Ascending aorta (tissue), 2 donors: ENCODE measurements at regions not wholly inside any gene's neighbourhood (a gene's known extent, or its start where the extent isn't known, plus 50 kb on each side); places are given as distances from the start of the nearest gene placed in this dataset.

Source experiments
- DNase-seq, 2 donors: peaks; one replicate each; pipeline ENCODE4 v3.0.0-alpha.2; 2019; ENCODE audit warnings: low spot score in 2 of 2
- H3K27ac ChIP-seq, 2 donors: fragments of 200-600 bp; sonication (generic); one replicate each; pipeline ENCODE4 v1.5.1; 2016 to 2017; ENCODE audit warnings: mild to moderate bottlenecking in 1 of 2
- H3K27me3 ChIP-seq: fragments of 200-600 bp; sonication (generic); one replicate; pipeline ENCODE4 v1.5.1; 2017
- H3K36me3 ChIP-seq, 2 donors: fragments of 200-600 bp; sonication (generic); one replicate each; pipeline ENCODE4 v1.5.1; 2016
- H3K4me1 ChIP-seq, 2 donors: fragments of 200-600 bp; sonication (generic); one replicate each; pipeline ENCODE4 v1.5.1; 2016 to 2017; ENCODE audit warnings: mild to moderate bottlenecking in 1 of 2
- H3K4me3 ChIP-seq, 2 donors: fragments of 200-600 bp; sonication (generic); one replicate each; pipeline ENCODE4 v1.5.1; 2016 to 2017; ENCODE audit warnings: mild to moderate bottlenecking in 1 of 2
- H3K9me3 ChIP-seq, 2 donors: fragments of 200-600 bp; sonication (generic); one replicate each; pipeline ENCODE4 v1.5.1; 2016
- intact Hi-C: fragments of 100-400 bp; cut with DNase I; formaldehyde crosslinking; loops from one replicate; pipeline ENCODE4 v1.15.1; 2023
- TF ChIP-seq, protein P1 (sequence below), 3 experiments: fragments of 200-600 bp in 2 of 3; fragments of 450-650 bp in 1 of 3; sonication (generic) in 2 of 3; IDR thresholded peaks; one replicate each; pipeline ENCODE4 v1.5.1; 2016 to 2019; ENCODE audit warnings: antibody characterized with exemption in 3 of 3, mild to moderate bottlenecking in 1 of 3, moderate library complexity in 1 of 3

DNA sequence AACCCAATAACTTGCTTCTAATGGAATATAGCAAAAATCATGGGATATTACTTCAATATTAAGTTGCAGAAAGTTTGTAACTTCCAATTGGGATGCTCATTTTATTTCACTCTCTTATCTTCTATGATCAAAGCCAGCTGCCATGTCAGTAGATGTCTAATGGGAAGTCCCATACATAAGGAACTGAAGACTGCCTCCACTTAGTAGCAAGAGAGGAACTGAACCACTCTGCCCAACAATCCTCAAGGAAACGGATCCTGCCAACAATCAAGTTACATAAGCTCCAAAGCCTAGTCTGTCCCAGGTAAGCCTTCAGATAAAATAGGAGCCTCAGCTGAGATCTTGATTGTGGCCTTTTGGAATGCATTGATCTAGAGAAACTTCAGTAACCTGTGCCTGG, 431.5 kb upstream of the PCDH15 start:
- Histone ChIP-seq H3K4me3 (no peak overlapping the region), H3K4me1 (no peaks in the 10 kb centered on the region), H3K9me3 (no peaks in the 10 kb centered on the region), H3K27ac (no peak overlapping the region), H3K36me3 (no peaks in the 10 kb centered on the region), H3K27me3 (no peaks in the 10 kb centered on the region)
- TF ChIP-seq, protein P1, sequence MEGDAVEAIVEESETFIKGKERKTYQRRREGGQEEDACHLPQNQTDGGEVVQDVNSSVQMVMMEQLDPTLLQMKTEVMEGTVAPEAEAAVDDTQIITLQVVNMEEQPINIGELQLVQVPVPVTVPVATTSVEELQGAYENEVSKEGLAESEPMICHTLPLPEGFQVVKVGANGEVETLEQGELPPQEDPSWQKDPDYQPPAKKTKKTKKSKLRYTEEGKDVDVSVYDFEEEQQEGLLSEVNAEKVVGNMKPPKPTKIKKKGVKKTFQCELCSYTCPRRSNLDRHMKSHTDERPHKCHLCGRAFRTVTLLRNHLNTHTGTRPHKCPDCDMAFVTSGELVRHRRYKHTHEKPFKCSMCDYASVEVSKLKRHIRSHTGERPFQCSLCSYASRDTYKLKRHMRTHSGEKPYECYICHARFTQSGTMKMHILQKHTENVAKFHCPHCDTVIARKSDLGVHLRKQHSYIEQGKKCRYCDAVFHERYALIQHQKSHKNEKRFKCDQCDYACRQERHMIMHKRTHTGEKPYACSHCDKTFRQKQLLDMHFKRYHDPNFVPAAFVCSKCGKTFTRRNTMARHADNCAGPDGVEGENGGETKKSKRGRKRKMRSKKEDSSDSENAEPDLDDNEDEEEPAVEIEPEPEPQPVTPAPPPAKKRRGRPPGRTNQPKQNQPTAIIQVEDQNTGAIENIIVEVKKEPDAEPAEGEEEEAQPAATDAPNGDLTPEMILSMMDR (IDR thresholded peaks at IDR 0.05): no peak
- intact Hi-C loops: no loop called here
- DNase-seq: no peak

DNA sequence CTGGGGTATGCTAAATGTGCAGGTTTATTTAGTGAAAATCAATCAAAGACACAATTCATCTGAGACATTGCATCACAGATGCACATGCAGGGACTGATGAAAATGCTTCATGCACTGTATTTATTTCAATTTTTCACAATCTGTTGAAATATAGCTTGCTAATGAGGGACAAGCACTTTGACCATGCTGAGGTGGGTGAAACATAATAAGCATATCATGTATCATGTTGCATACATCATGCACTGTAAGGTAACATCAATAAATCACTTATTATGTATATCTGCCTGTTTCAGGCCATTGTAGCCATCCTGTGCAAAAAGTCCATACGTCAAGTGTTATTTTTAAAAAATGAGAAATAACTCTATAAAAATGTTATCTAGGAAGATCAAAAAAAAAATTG, 426.9 kb upstream of the PCDH15 start:
- Histone ChIP-seq H3K27ac (no peak overlapping the region), H3K4me1 (no peaks in the 10 kb centered on the region), H3K27me3 (no peaks in the 10 kb centered on the region), H3K9me3 (no peaks in the 10 kb centered on the region), H3K4me3 (no peak overlapping the region), H3K36me3 (no peaks in the 10 kb centered on the region)
- no peak for DNase-seq
- TF ChIP-seq, protein P1 (IDR thresholded peaks at IDR 0.05): no peak
- intact Hi-C loops: no loop called here

DNA sequence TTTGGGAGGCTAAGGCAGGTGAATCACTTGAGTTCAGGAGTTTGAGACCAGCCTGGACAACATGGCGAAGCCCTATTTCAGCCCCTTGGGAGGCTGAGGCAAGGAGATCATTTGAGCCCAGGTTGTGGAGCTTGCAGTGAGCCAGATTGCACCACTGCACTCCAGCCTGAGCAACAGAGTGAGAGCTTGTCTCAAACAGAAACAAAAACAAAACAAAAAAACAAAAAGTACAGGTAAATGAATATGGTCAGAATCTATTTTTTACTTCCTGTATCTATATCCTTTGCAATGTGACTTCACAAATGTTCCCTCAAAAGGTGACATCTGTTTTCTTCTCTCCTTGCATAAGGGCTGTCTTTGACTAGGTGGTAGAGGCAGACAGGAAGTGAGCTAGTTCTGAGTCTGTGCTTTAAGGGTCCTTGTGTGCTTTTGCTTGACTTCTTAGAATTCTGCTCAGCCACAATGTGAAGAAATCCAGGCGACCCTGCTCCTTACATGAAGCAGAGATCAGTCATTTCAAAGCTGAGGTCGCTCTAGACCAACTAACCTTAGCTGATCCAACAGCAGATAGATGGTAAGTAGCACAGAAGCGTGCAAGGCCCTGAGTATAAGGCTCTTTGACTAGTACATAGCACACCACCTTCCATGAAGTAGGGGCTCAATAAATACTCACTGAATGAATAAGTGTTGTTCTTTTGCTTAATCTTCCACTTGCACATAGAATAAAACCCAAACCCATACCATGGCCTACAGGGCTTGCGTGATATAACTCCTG, 423.2 kb upstream of the PCDH15 start:
- Histone ChIP-seq H3K27ac (no peak overlapping the region), H3K36me3 (no peaks in the 10 kb centered on the region), H3K9me3 (no peaks in the 10 kb centered on the region), H3K4me1 (no peaks in the 10 kb centered on the region), H3K27me3 (no peaks in the 10 kb centered on the region), H3K4me3 (no peak overlapping the region)
- intact Hi-C loops: no loop called here
- TF ChIP-seq, protein P1 (IDR thresholded peaks at IDR 0.05): no peak
- DNase-seq: no peak

DNA sequence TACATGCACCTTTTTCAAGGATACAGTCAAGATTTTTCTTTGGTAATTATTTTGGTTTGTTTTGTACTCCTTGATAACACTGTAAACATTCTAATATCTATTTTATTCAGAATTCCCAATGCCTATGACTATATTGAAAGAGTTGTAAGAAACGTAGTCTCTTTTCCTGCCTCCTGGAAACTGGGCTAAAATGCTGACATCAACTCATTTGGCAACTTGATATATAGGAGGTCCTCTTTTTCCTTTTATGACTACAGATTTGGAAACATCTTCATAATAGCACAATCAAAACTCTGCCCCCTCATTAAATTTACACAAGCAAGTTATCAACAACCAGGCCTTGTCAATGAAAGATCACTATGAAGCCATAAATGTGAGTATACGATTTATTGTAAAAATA, 422.3 kb upstream of the PCDH15 start:
- TF ChIP-seq, protein P1 (IDR thresholded peaks at IDR 0.05): no peak
- no peak for DNase-seq
- Histone ChIP-seq H3K27me3 (no peaks in the 10 kb centered on the region), H3K27ac (no peak overlapping the region), H3K36me3 (no peaks in the 10 kb centered on the region), H3K4me1 (no peaks in the 10 kb centered on the region), H3K9me3 (no peaks in the 10 kb centered on the region), H3K4me3 (no peak overlapping the region)
- intact Hi-C loops: no loop called here

DNA sequence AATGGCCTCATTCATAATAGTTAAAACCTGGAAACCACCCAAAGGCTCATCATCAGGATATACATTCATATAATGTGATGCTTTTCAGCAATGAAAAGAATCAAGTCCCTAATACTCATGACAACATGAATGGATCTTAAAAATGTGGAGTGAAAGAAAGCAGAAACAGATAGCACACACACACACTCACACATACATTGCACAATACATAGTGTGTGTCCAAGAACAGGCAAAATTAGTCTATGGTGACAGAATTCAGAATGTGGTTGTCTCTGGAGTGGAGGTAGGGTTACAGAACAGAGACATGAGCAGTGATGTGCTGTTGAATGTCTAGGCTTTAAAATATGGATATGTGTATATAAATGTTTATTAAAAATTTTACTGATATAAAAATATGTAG, 419.9 kb upstream of the PCDH15 start:
- Histone ChIP-seq H3K36me3 (no peaks in the 10 kb centered on the region), H3K4me3 (no peak overlapping the region), H3K9me3 (no peaks in the 10 kb centered on the region), H3K27ac (no peak overlapping the region), H3K27me3 (no peaks in the 10 kb centered on the region), H3K4me1 (no peaks in the 10 kb centered on the region)
- TF ChIP-seq, protein P1 (IDR thresholded peaks at IDR 0.05): no peak
- intact Hi-C loops: no loop called here
- DNase-seq: no peak

DNA sequence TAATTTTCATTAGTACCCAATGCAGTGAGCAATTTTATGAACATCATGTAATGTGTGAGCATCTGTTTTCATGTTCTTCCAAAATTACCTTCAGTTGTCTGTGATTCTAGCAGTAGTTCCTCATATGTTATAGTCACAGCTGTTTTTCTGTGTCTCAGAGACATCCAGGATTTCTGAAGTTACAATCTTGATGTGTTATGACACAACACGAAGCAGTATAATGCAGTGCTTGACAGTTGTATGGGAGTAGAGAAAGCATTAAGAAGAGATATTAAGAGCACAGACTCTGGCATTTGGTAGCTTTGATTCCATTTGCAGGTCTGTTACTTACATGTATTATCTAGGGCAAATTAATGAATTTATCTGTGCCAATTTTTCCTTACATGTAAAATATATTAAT, 414.7 kb upstream of the PCDH15 start:
- Histone ChIP-seq H3K9me3 (no peaks in the 10 kb centered on the region), H3K4me1 (no peaks in the 10 kb centered on the region), H3K36me3 (no peaks in the 10 kb centered on the region), H3K27ac (no peak overlapping the region), H3K4me3 (no peak overlapping the region), H3K27me3 (no peaks in the 10 kb centered on the region)
- intact Hi-C loops: no loop called here
- no peak for DNase-seq
- TF ChIP-seq, protein P1 (IDR thresholded peaks at IDR 0.05): no peak
